ENCODE measurements at regions not wholly inside any gene's neighbourhood (a gene's known extent, or its start where the extent isn't known, plus 50 kb on each side); places are given as distances from the start of the nearest gene placed in this dataset.

- DNase-seq: no peak
Observed at GRCh38 chr12:24404086-24404815, 454.8 kb upstream of the SOX5 start.

GRCh38 chr12:24400533-24400932 lies 451.1 kb upstream of the SOX5 start:
- DNase-seq: no peak

GRCh38 chr12:24398605-24399004 lies 449.1 kb upstream of the SOX5 start:
- no peak for DNase-seq

- DNase-seq: no peak
Observed at GRCh38 chr12:24396224-24396623, 446.8 kb upstream of the SOX5 start.

- no peak for DNase-seq
Observed at GRCh38 chr12:24394246-24394645, 444.8 kb upstream of the SOX5 start.

- no peak for DNase-seq
Observed at GRCh38 chr12:24393071-24393470, 443.6 kb upstream of the SOX5 start.

GRCh38 chr12:24389394-24389793 lies 439.9 kb upstream of the SOX5 start:
- DNase-seq: no peak

GRCh38 chr12:24387381-24387780 lies 437.9 kb upstream of the SOX5 start:
- DNase-seq: no peak

- DNase-seq: no peak
Observed at GRCh38 chr12:24386836-24387235, 437.4 kb upstream of the SOX5 start.

- no peak for DNase-seq
Observed at GRCh38 chr12:24381790-24382189, 432.3 kb upstream of the SOX5 start.

- DNase-seq: no peak
Observed at GRCh38 chr12:24379861-24380521, 430.5 kb upstream of the SOX5 start.

GRCh38 chr12:24379433-24379832 lies 430.0 kb upstream of the SOX5 start:
- no peak for DNase-seq

GRCh38 chr12:24378548-24379407 lies 429.3 kb upstream of the SOX5 start:
- peak in 1 of 2 experiments; percentile 44 for DNase-seq

- no peak for DNase-seq
Observed at GRCh38 chr12:24374452-24374851, 425.0 kb upstream of the SOX5 start.

- DNase-seq: no peak
Observed at GRCh38 chr12:24373004-24373403, 423.5 kb upstream of the SOX5 start.

GRCh38 chr12:24366514-24366913 lies 417.0 kb upstream of the SOX5 start:
- DNase-seq: no peak

GRCh38 chr12:24364921-24365320 lies 415.5 kb upstream of the SOX5 start:
- DNase-seq: no peak

GRCh38 chr12:24363177-24363754 lies 413.8 kb upstream of the SOX5 start:
- peak; percentile 31 to 37 for DNase-seq

- no peak for DNase-seq
Observed at GRCh38 chr12:24361877-24362580, 412.6 kb upstream of the SOX5 start.

GRCh38 chr12:24360907-24361306 lies 411.4 kb upstream of the SOX5 start:
- DNase-seq: no peak

- no peak for DNase-seq
Observed at GRCh38 chr12:24360461-24360860, 411.0 kb upstream of the SOX5 start.

GRCh38 chr12:24360057-24360456 lies 410.6 kb upstream of the SOX5 start:
- no peak for DNase-seq

GRCh38 chr12:24359418-24359817 lies 409.9 kb upstream of the SOX5 start:
- DNase-seq: no peak
